ENCODE measurements at regions not wholly inside any gene's neighbourhood (a gene's known extent, or its start where the extent isn't known, plus 50 kb on each side); places are given as distances from the start of the nearest gene placed in this dataset.
"Not testable (repeated sequence)": the region's sequence is repeated elsewhere in the genome, so short reads cannot be mapped to it uniquely, and the experiment has no call there.

DNA sequence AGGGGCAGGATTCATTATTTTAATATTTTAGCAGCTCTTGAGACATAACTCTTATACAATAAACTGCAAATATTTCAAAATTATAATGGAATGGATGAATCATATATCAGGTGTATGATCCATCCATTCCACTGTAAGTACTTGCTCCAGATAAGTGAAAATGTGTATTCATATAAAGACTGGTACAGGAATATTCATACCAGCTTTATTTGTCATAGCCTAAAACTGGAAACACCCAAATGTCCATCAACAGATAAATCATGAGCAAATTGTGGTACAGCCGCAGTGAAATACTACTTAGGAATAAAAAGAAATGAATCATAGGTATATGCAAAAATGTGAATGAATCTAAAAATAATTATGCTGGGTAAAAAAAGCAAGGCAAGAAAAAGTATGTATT, 263.6 kb upstream of the SYT10 start:
- no peak for DNase-seq

DNA sequence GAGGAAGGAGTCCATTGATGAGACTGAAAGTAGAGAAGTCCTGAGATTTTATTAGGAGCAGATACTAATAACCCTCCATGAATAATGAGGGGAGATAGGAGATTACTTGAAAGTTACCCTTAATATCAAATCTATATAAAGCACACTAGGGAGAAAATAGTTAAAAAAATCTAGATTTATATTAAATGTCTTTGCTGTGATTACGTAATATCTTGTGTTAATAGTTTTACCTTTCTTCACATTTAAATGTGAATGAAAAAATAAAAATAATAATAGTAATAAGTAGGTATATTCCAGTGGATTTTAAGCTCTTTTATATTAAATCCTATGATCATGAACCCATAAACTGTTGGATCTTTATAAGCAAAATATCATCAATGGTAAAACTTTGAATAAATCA, 267.3 kb upstream of the SYT10 start:
- no peak for DNase-seq

- no peak for DNase-seq
These were observed 269.3 kb upstream of the SYT10 start for GRCh38 chr12:33708935-33709334.

- no peak for DNase-seq
These were observed 270.9 kb upstream of the SYT10 start for GRCh38 chr12:33710548-33710947.

DNA sequence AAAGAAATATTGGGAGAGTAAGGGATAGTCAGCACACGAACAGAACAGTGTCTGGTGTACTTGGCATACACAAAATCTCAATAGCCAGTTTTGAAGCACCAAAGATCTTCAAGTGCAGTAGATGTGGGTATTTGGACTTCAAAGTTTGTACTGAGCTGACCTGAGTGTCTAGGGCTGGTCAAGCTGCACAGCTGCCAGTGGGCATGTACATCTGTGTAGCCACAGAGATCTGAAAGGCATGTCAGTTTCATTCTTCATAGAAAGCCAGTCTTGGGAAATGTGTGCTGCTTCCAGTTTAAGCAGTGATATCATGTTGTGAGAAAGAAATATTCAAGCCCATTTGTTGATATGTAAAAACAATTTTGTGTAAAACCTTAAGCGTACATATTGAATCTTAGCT, 279.0 kb upstream of the SYT10 start:
- no peak for DNase-seq

- no peak for DNase-seq
These were observed 281.9 kb upstream of the SYT10 start for GRCh38 chr12:33721561-33721960.

DNA sequence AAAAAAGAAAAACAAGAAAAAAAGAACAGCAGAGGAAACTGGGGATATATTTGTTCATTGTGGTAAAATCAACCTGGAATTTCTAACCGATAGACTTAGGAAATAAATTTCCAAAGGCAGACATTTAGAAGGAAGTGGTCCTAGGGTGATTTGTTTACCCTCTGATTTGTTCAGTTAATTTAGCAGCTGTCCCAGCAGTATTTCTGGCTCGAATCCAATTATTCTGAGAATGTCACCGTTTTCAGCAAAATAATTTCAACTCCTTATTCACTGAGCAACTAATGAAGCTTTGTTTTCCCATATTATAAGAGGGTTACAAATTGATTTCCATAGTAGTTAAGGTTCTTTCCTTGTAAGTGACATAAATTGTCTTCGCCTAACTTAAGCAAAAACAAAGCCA, 285.2 kb upstream of the SYT10 start:
- peak; percentile 82 for DNase-seq

DNA sequence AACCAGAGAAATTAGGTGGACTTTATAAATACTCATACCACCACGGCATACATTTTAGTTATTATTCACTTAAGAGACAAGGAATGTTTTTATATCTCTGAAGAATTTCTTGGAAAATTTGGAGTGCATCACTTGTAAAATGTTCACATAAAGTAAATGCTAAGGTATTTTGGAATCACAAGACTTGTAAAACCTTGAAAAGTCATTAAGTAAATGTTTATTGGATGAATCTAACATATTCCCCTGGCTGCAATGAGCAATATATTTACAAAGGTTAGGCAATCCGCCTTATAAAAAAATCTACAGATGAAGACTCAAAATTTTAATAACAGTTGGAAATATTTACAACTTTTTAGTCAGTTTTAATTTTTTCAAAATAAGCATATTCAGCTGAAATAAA, 287.4 kb upstream of the ALG10 start:
- no peak for DNase-seq

- no peak for DNase-seq
These were observed 269.4 kb upstream of the ALG10 start for GRCh38 chr12:33752854-33753253.

- no peak for DNase-seq
These were observed 264.6 kb upstream of the ALG10 start for GRCh38 chr12:33757701-33758100.

- no peak for DNase-seq
These were observed 263.0 kb upstream of the ALG10 start for GRCh38 chr12:33759279-33759678.

DNA sequence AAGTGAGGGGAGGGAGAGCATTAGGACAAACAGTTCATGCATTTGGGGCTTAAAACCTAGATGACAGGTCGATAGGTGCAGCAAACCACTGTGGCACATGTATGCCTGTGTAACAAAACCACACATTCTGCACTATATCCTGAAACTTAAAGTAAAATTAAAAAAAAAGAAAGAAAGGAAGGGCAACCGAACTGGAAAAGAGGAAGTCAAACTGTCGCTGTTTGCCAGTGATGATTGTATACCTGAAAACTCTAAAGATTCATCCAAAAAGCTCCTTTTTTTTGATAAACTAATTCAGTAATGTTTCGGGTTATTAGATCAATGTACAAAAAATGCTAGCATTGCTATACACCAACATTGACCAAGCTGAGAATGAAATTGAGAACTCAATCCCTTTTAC, 259.0 kb upstream of the ALG10 start:
- DNase-seq, result no peak

DNA sequence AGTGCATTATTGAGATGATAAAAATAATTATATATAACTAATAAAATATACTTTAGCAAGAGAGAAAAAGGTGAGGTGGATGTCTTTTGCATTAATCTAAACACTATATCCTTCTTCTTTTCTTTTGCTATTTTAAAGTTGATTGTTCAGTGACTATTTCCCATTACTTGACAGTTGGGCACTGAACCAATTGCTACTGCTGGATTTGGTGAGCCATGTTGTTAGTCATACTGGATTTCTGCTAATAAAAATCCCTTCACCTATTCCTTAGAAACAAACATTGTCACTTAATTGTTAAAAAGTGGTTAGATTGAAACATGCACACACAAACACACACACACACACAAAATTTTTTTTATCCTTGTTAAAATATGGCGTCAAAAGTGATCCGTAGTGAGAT, 251.6 kb upstream of the ALG10 start:
- DNase-seq, result no peak

DNA sequence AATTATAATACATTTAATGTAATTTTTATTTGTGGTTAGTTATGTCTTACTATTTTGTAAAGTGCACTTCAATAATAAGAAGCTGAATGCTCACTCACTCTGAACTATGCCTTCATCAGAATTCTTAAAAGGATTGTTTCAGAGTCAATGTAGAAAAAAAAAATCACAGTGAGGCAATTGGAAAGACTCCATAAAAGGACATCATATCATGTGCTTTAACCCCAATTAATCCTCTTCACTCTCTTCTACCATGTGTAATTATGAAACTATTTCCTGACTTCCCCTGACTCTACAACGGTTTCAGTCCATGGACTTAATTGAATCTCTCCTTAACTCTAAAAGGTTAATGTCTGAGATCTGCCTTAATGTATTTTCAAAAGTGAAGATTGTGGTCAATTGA, 250.4 kb upstream of the ALG10 start:
- DNase-seq, result no peak

- DNase-seq, result not testable (repeated sequence)
These were observed 249.2 kb upstream of the ALG10 start for GRCh38 chr12:33773091-33773490.

- DNase-seq, result no peak
These were observed 235.8 kb upstream of the ALG10 start for GRCh38 chr12:33786532-33786931.

GRCh38 chr12:33794954-33795353, 227.3 kb upstream of the ALG10 start:
- no peak for DNase-seq

- DNase-seq, result no peak
These were observed 226.8 kb upstream of the ALG10 start for GRCh38 chr12:33795536-33795935.

GRCh38 chr12:33813536-33813935, 208.8 kb upstream of the ALG10 start:
- no peak for DNase-seq

DNA sequence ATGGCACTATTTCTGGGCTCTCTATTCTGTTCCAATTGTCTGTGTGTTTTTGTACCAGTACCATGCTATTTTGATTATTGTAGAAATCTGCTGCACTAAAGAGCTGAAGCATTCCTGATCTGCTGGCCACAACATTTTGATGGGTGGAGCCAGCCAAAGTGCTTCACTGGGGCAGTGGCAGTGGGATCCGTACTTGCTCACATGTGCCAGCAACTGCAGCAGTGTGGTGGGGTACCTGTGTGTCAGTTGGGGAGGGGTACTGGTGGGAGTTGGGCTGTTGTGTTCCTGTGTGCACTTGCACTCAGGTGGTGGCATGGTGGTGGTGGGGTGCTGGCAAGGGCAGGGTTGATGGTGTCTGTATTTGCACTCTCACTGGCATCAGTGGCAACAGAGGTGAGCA, 204.6 kb upstream of the ALG10 start:
- no peak for DNase-seq

GRCh38 chr12:33818313-33818712, 204.0 kb upstream of the ALG10 start:
- DNase-seq, result no peak

DNA sequence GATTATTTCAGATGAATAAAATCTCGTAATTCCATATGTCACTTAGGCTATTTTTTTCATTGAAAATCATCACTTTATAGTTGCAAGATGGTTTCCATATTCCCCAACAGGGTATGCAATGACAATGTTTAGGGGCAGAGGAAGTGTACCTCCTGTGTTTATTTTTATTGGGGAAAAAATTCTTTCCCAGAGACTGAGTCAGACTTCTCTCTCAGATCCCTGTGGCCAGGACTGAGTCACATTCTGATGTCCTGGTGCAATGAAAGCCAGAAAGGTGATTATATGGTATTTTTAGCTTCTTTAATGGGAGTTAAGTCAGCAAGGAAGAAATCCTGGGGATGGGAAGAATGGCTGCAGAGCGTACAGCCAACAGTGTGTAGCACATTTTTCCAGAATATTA, 196.9 kb upstream of the ALG10 start:
- no peak for DNase-seq

GRCh38 chr12:33825986-33826602, 196.2 kb upstream of the ALG10 start:
- DNase-seq, result peak; percentile 78

DNA sequence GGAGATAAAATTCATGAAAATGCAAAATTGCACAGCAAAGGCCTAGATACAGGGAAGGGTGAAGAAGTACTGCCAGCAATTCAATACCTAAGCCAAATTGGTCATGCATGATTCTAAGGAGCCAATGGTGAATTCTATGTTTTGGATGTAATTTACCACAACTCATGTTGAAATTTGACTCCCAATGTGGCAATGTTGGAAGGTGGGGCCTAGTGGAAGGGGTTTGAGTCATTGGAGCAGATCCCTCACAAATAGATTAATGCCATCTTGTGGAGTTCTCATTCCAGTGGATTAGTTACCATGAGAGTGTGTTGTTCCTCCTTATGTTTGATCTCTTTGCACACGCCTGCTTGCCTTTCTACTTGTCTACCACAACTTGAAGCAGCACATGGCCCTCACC, 194.0 kb upstream of the ALG10 start:
- no peak for DNase-seq

DNA sequence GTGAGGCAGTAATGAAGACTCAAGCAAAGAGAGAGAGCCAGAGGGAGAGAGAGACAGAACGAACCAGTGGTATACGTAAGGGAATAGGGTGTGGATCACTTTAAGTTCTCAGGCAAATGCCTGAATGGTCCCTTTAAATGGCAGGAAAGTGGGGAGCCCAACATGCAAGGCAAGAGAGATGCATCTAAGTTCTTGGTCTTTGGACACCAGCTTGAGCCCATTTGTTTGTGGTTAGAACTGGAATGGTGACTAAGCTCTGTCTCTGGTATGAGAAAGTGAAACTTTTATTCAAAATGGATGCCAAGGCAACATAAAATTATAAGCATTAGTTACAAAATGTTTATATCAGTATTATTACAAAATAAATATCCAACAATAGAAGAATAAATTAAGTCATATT, 192.2 kb upstream of the ALG10 start:
- DNase-seq, result no peak

- no peak for DNase-seq
These were observed 189.4 kb upstream of the ALG10 start for GRCh38 chr12:33832900-33833299.
